HG02852 (cell line): ENCODE measurements at regions not wholly inside any gene's neighbourhood (a gene's known extent, or its start where the extent isn't known, plus 50 kb on each side); places are given as distances from the start of the nearest gene placed in this dataset.

Source experiments
- ATAC-seq: cut with Tn5 transposase; IDR thresholded peaks from one replicate; pipeline ENCODE4 v1.9.1; 2021; ENCODE audit warnings: mild to moderate bottlenecking, moderate library complexity; ENCODE audit not compliant: unreplicated experiment

DNA sequence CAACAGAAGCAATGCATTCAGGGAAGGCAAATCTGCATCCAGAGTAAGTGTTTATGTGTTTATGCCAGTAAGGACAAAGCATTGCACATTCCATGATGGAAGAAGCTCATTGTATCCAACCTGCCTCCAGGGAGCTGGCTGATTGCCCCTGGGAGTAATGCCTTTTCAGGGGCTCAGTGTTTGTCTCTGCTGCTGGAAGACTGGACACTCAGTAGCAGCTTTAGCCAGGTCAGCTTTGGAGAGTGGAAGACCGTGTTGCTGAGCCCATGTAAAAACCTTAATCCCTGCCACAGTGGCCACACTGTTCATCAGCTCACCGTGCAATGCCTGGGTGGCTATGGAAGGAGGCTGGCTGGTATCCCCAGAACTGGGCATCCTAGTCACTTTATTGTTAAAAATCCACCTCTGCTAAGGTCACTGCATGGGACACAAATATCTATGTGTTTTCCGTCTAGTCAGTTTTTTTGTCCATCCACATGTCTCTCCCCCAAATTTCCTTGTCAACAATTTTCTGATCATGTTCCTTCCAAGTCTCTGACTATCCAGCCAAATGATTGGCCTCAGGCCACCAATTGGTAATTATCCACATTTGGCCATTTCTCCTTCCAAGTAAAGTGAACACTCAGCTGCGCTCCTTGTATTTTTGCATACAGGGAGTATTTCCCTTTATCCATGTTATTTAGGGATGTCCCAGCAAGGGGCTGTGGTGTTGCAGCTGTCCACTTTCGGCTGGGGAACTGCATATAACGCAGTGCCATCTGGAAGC lies 2044.5 kb upstream of the AGA start:
- no peak for ATAC-seq

DNA sequence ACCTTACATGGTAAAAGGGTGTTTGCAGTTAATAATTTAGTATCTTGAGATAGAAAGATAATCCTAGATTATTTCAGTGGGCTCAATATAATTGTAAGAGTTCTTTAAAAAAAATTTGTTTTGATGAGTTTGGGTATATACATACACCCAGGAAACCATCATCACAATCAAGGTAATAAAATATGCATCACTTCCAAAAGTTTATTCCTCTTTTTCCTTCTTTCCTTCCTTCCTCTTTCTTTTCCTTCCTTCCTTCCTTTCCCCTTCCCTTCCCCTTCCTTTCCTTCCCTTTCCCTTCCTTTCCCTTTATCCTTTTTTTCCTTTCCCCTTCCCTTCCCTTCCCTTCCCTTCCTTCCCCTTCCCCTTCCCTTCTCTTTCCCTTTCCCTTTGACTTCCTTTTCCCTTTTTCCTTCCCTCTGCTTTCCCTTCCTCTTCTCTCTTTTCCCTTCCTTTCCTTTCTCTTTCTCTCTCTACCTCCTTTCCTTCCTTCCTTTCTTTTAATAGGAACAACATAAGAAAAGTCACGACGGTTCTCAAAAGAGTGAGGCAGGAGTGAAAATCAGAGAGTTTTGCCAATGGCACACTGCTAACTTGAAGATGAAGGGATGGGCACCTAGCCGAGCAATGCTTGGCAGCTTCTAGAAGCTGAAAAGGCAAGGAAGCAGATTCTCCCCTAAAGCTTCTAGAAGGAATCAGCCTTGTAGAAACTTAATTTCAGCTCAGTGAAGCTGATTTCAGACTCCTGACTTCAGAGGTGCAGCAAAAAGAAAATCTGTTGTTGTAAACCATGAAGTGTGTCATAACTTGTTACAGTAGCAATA lies 2050.2 kb upstream of the AGA start:
- ATAC-seq, result no peak

GRCh38 chr4:179503976-179504375 lies 2061.7 kb upstream of the AGA start:
- no peak for ATAC-seq

DNA sequence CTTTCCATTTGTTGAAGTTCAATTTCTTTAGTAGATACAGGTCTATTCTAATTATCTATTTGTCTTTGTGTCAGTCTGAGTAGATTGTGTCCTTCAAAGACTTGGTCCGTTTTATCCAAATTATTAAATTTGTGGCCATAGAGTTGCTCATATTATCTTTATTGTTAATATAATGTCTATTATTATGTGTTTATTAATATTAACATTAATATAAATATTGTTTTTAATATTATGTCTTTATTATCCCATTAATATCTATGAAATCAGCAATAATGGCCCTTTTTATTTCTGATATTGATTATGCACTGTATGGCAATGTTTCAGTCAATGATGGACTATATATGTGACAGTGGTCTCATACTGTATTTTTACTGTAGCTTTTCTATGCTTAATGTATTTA lies 2067.3 kb upstream of the AGA start:
- ATAC-seq, result no peak

DNA sequence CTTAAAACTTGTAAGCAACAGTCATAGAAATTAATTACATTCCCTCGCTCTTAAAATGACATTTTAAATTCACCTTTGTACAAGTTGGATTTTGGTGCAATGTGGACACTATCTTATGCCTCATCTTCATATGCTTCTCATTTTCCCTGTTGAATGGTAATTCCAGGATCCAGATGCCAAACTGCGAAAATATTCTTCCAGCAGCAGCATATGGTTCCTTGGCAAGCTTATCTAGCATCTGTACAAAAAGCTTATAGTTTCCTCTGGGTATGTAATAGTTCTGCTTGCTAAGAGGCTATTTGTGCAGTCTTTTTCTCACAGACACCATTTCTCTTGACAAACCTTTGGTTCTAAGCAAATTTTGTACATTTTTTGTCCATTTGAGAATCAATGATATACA lies 2079.7 kb upstream of the AGA start:
- ATAC-seq, result no peak

- ATAC-seq, result no peak
These were observed 2088.7 kb upstream of the AGA start for GRCh38 chr4:179530958-179531357.

DNA sequence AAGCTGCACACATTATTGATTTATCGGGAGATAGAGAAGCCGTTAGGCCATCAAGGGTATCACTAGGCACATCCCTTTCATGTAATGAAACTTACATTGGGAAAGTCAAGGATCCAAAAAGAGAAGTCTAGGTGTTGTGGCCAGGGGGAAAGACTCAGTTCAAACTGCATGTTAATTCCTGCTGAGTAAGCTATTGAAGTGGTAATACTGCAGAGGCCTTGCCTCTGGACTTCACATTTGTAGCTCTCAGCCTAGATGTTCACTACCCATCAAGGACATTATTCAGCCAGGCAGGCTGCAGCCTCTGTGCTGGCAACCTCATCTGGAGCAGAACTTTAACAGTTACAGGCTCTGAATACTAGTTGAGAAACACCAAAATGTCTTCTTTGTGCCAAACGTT lies 2094.5 kb upstream of the AGA start:
- ATAC-seq, result no peak

- no peak for ATAC-seq
These were observed 2097.4 kb upstream of the AGA start for GRCh38 chr4:179539641-179540040.

GRCh38 chr4:179543771-179544170 lies 2101.5 kb upstream of the AGA start:
- ATAC-seq, result no peak

DNA sequence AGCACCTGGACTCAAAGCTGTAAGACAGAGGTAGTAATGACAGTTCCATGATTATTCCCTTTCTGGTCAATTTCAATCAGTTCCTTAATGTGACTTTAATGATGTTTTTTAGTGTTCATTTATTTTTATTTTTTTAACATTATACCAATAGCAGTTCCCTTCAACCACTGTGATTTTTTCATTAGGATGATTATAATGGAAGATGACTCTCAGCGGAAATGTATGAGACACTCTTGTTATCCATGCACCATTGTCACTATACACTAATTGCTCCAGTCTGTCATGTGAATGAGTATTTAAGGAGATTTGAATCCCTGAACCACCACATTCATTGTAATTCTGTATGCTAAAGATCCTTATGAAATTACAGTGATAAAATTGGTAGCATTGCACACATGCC lies 2102.3 kb upstream of the AGA start:
- no peak for ATAC-seq

GRCh38 chr4:179552131-179552530 lies 2109.9 kb upstream of the AGA start:
- no peak for ATAC-seq

GRCh38 chr4:179563741-179564140 lies 2121.5 kb upstream of the AGA start:
- no peak for ATAC-seq

- ATAC-seq, result peak; percentile 54
These were observed 2127.3 kb upstream of the AGA start for GRCh38 chr4:179569549-179569948.

DNA sequence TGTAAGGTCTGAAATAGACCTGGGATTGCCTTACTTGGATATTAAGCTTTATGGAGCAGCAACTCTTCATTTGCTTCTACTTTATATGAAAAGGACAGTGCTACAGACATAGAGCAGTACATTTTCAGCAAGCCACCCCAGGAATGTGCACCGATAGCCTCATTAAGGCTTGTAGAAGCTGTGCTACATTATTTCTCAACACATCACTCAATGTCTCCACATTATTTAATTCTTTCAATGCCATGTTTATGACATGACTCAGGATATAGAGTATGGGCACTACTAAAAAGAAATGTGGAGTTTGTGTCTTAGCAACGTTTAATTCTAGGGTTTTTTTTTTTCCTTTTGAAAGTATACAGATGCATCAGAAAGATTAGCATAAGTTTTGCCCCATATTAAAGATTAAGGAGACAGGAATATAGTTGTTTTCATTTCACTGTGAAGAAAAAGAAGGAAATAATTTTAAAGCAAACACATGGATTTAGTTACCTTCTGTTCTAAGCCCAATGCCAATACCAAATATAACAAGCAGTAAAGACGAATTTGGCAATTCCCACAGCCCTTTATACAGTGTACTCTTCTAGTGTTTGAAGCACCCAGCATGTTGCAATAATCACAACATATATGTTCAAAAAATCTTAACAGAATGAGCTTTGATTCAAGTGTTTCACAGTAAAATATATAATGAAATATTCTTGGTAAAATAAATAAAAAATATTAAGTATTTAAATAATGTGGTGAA lies 2140.1 kb upstream of the AGA start:
- no peak for ATAC-seq

DNA sequence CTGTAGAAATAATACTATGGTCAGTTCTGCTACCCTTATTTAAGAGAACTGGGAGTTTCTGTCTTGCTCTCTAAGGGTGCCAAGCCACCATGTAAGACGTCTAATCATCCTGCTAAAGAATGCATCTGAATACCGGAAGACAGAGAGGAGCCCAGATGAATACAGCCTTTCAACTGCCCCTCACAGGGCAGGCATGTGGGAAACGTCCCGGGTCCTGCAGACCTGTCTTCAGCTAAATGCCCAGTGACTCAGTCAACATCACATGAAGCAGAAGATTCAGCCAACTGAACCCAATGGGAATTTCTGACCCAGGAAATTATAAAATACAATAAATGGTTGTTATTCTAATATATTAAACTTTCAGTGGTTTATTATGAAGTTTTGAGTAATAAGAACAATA lies 2141.0 kb upstream of the AGA start:
- ATAC-seq, result no peak

DNA sequence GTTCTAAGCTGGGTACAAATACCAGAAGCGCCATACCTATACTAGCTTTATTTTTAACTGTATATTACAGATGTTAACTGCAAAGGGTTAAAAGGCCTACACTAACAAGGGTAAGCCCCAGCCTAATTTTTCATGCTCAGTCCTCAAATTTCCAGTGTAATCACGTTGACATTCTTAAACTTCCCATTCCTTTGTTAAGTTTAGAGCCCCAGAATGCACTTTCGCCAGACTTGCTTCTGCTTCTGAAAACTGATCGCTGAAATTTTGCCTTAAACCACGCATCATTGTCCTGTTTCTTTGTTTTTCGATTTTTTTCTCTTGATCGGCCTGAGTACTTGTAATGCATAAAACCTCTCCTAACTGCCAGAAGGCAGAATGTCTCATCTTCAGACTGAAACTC lies 2141.9 kb upstream of the AGA start:
- no peak for ATAC-seq

GRCh38 chr4:179585761-179586160 lies 2143.5 kb upstream of the AGA start:
- ATAC-seq, result no peak

- ATAC-seq, result no peak
These were observed 2144.2 kb upstream of the AGA start for GRCh38 chr4:179586460-179586859.

DNA sequence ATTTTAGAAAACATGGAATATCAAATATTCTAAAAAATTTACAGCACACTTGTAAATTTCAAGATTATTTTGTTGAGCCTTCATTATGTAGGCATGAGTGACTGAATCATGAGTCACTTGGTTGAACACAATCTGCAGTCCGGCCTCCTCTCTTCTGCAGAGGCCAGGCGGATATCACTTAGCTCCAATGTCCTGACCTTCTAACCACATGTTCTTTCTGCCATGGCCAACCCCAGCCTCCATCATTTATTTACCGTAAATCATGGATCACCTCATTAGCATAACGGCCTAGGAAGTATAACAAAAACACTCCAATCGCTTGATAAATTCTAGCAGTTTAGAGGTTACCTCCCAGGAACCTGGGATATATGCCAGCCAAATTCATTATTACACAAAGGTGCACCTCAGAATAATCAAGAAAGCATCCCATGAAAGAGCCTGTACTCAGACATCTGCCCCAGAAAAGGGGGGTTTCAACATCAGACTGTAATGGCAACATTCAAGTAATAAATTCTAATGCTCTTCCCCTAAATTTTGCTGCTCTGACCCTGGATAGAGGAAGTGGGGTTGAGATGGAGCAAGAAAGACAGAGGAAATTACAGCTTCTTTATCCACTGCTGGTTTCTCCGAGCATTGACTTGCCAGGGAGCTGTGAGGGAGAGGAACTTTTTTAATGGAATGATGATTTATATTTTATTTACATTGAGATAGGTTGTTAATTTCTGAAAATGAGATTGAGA lies 2153.6 kb upstream of the AGA start:
- no peak for ATAC-seq

DNA sequence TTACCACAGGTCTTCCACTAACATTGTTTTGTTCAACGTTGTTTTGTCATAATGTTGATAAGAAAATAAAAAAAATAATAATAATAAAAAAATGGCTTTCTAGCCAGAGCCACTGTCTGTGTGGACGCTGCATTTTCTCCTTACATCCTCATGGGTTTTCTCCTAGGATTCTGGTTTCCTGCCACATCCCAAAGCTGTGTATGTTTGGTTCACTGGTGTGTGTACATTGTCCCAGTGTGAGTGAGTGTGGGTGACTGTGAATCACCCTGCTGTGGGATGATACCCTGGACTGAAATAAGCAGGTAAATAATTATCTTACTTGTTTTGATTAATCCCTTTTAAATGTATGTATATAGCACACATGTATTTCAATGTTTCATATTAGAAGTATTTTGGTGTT lies 2154.4 kb upstream of the AGA start:
- no peak for ATAC-seq

DNA sequence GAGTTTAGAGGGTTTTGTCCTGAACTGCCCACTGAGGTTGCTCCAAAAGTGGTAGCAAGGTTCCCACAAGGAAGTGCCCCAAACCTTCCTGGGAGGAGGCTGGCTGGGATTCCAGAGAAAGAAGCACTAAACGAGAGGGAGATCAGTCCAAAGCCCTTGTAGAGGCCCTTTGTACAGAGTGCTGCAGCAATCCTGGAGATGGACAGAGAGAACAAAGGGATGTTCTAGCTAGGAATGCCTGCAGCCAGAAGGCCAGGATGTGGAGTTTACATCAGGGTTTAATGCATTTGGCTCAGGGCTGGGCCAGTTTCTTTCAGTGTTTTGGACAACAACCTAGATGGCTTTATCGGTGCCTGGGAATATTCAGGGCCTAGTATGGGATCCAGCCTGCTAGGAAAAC lies 2155.1 kb upstream of the AGA start:
- ATAC-seq, result no peak
